GM21390 (cell line): ENCODE measurements at regions not wholly inside any gene's neighbourhood (a gene's known extent, or its start where the extent isn't known, plus 50 kb on each side); places are given as distances from the start of the nearest gene placed in this dataset.
"Not testable (repeated sequence)": the region's sequence is repeated elsewhere in the genome, so short reads cannot be mapped to it uniquely, and the experiment has no call there.

Experiments used
- ATAC-seq: cut with Tn5 transposase; IDR thresholded peaks from one replicate; pipeline ENCODE4 v1.9.1; 2021; ENCODE audit not compliant: unreplicated experiment

- no peak for ATAC-seq
These were observed 647.8 kb upstream of the SLC35B3 start for GRCh38 chr6:9083108-9083507.

GRCh38 chr6:9066726-9067125 is 631.4 kb upstream of the SLC35B3 start:
- ATAC-seq: no peak

GRCh38 chr6:9064156-9064555 is 628.8 kb upstream of the SLC35B3 start:
- ATAC-seq: no peak

GRCh38 chr6:9062596-9062995 is 627.3 kb upstream of the SLC35B3 start:
- ATAC-seq: no peak

GRCh38 chr6:9057937-9058336 is 622.6 kb upstream of the SLC35B3 start:
- ATAC-seq: no peak

GRCh38 chr6:9056556-9056955 is 621.2 kb upstream of the SLC35B3 start:
- no peak for ATAC-seq

GRCh38 chr6:9044426-9044825 is 609.1 kb upstream of the SLC35B3 start:
- no peak for ATAC-seq

GRCh38 chr6:9040718-9041117 is 605.4 kb upstream of the SLC35B3 start:
- no peak for ATAC-seq

GRCh38 chr6:9039258-9039657 is 603.9 kb upstream of the SLC35B3 start:
- ATAC-seq: no peak

GRCh38 chr6:9028086-9028485 is 592.7 kb upstream of the SLC35B3 start:
- ATAC-seq: no peak

- ATAC-seq: no peak
These were observed 590.5 kb upstream of the SLC35B3 start for GRCh38 chr6:9025796-9026394.

- ATAC-seq: no peak
These were observed 589.9 kb upstream of the SLC35B3 start for GRCh38 chr6:9025228-9025627.

GRCh38 chr6:9024246-9024645 is 588.9 kb upstream of the SLC35B3 start:
- ATAC-seq: not testable (repeated sequence)

GRCh38 chr6:9020001-9020400 is 584.7 kb upstream of the SLC35B3 start:
- no peak for ATAC-seq

GRCh38 chr6:9009931-9010330 is 574.6 kb upstream of the SLC35B3 start:
- ATAC-seq: no peak

GRCh38 chr6:9007027-9007426 is 571.7 kb upstream of the SLC35B3 start:
- no peak for ATAC-seq

GRCh38 chr6:9002833-9003232 is 567.5 kb upstream of the SLC35B3 start:
- ATAC-seq: no peak

- ATAC-seq: no peak
These were observed 559.8 kb upstream of the SLC35B3 start for GRCh38 chr6:8995156-8995555.

- ATAC-seq: no peak
These were observed 557.8 kb upstream of the SLC35B3 start for GRCh38 chr6:8993111-8993510.

- no peak for ATAC-seq
These were observed 556.5 kb upstream of the SLC35B3 start for GRCh38 chr6:8991844-8992243.

GRCh38 chr6:8990075-8990474 is 554.7 kb upstream of the SLC35B3 start:
- ATAC-seq: no peak

- peak; percentile 96 for ATAC-seq
These were observed 547.9 kb upstream of the SLC35B3 start for GRCh38 chr6:8983202-8983688.

- ATAC-seq: no peak
These were observed 547.3 kb upstream of the SLC35B3 start for GRCh38 chr6:8982668-8983067.
